IgD-negative memory B cell (primary cell): ENCODE measurements at regions not wholly inside any gene's neighbourhood (a gene's known extent, or its start where the extent isn't known, plus 50 kb on each side); places are given as distances from the start of the nearest gene placed in this dataset.
"Not testable (repeated sequence)": the region's sequence is repeated elsewhere in the genome, so short reads cannot be mapped to it uniquely, and the experiment has no call there.

Experiments
- H3K27ac Mint-ChIP-seq, 3 donors: one replicate each; pipeline ENCODE4 v1.8.0; 2020 to 2022; ENCODE audit warnings: mild to moderate bottlenecking in 3 of 3, mixed read lengths in 3 of 3, moderate library complexity in 1 of 3
- H3K27me3 Mint-ChIP-seq: one replicate; pipeline ENCODE4 v1.8.0; 2021; ENCODE audit warnings: mixed read lengths
- H3K36me3 Mint-ChIP-seq: one replicate; pipeline ENCODE4 v1.8.0; 2020; ENCODE audit warnings: mild to moderate bottlenecking, mixed read lengths
- H3K4me1 Mint-ChIP-seq, 3 donors: one replicate each; pipeline ENCODE4 v1.8.0; 2020 to 2022; ENCODE audit warnings: mixed read lengths in 3 of 3, mild to moderate bottlenecking in 1 of 3
- H3K4me3 Mint-ChIP-seq, 4 donors: one replicate each; pipeline ENCODE4 v1.8.0; 2020 to 2022; ENCODE audit warnings: mild to moderate bottlenecking in 4 of 4, mixed read lengths in 4 of 4, moderate library complexity in 3 of 4
- H3K9me3 Mint-ChIP-seq, 3 donors: one replicate each; pipeline ENCODE4 v1.8.0; 2020 to 2021; ENCODE audit warnings: mixed read lengths in 3 of 3, mild to moderate bottlenecking in 1 of 3

GRCh38 chr4:3997386-3997785 lies 229.3 kb downstream of the OTOP1 start:
- H3K27ac Mint-ChIP-seq, H3K9me3 Mint-ChIP-seq, H3K27me3 Mint-ChIP-seq, H3K4me3 Mint-ChIP-seq, H3K36me3 Mint-ChIP-seq, H3K4me1 Mint-ChIP-seq: not testable (repeated sequence)

DNA sequence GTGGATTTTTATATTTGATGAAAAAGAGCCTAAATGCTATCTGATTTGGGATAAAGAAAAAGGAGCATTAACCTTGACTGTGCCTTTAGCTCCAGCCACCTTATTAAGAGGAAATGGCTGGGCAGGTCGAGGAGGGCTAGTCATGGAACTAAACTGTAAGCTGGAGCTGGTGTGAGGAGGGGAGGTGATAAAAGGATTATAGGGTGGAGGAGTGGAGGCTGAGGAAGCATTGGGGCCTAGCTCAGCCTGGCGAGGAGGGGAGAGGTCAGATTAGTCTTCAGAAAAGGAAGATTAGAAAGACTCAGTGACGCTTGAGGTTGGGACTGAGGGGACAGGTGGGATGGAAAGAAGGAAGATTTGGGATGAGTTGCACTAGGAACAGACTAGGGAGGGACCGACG lies 222.7 kb downstream of the OTOP1 start:
- not testable (repeated sequence) for H3K27me3 Mint-ChIP-seq, H3K27ac Mint-ChIP-seq, H3K4me1 Mint-ChIP-seq, H3K9me3 Mint-ChIP-seq, H3K4me3 Mint-ChIP-seq, H3K36me3 Mint-ChIP-seq

- not testable (repeated sequence) for H3K36me3 Mint-ChIP-seq, H3K4me3 Mint-ChIP-seq, H3K4me1 Mint-ChIP-seq, H3K27ac Mint-ChIP-seq, H3K9me3 Mint-ChIP-seq, H3K27me3 Mint-ChIP-seq
Measured at GRCh38 chr4:4004702-4005101, 222.0 kb downstream of the OTOP1 start.

- H3K4me3 Mint-ChIP-seq, H3K27ac Mint-ChIP-seq, H3K36me3 Mint-ChIP-seq, H3K9me3 Mint-ChIP-seq, H3K27me3 Mint-ChIP-seq, H3K4me1 Mint-ChIP-seq: not testable (repeated sequence)
Measured at GRCh38 chr4:4006356-4006755, 220.4 kb downstream of the OTOP1 start.

GRCh38 chr4:4019071-4019470 lies 207.7 kb downstream of the OTOP1 start:
- peaks cover 14% of the 10 kb centered on the region for H3K27me3 Mint-ChIP-seq
- H3K36me3 Mint-ChIP-seq, H3K4me3 Mint-ChIP-seq, H3K9me3 Mint-ChIP-seq, H3K27ac Mint-ChIP-seq, H3K4me1 Mint-ChIP-seq: not testable (repeated sequence)

DNA sequence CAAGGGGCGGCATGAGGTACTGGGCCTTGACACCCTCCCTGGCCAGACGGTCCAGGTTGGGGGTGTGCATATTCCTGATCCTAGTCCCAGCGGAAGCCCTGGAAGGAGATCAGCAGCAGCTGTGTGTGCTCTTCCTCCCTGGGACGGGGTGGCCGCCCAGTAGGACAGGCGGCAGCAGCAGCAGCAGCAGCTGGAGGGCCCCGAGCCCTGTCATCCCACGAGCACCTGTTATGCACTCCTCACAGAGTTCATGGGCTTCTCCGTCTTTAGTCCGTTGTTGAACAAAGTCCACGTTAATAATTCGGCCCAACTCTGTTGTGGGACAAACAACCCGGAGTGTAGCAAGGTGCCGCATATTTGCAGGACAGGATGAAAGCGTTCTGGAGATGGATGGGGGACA lies 205.6 kb downstream of the OTOP1 start:
- peaks cover 17% of the 10 kb centered on the region for H3K27me3 Mint-ChIP-seq
- H3K27ac Mint-ChIP-seq, H3K36me3 Mint-ChIP-seq, H3K9me3 Mint-ChIP-seq, H3K4me1 Mint-ChIP-seq, H3K4me3 Mint-ChIP-seq: not testable (repeated sequence)

GRCh38 chr4:4026708-4027107 lies 200.0 kb downstream of the OTOP1 start:
- not testable (repeated sequence) for H3K36me3 Mint-ChIP-seq, H3K27ac Mint-ChIP-seq, H3K27me3 Mint-ChIP-seq, H3K4me1 Mint-ChIP-seq, H3K9me3 Mint-ChIP-seq, H3K4me3 Mint-ChIP-seq

- not testable (repeated sequence) for H3K9me3 Mint-ChIP-seq, H3K36me3 Mint-ChIP-seq, H3K4me3 Mint-ChIP-seq, H3K4me1 Mint-ChIP-seq, H3K27me3 Mint-ChIP-seq, H3K27ac Mint-ChIP-seq
Measured at GRCh38 chr4:4028752-4029151, 198.0 kb downstream of the OTOP1 start.

GRCh38 chr4:4030509-4030908 lies 196.2 kb downstream of the OTOP1 start:
- H3K27ac Mint-ChIP-seq, H3K4me3 Mint-ChIP-seq, H3K27me3 Mint-ChIP-seq, H3K36me3 Mint-ChIP-seq, H3K4me1 Mint-ChIP-seq, H3K9me3 Mint-ChIP-seq: not testable (repeated sequence)

GRCh38 chr4:4031446-4032135 lies 195.1 kb downstream of the OTOP1 start:
- not testable (repeated sequence) for H3K4me1 Mint-ChIP-seq, H3K4me3 Mint-ChIP-seq, H3K27me3 Mint-ChIP-seq, H3K27ac Mint-ChIP-seq, H3K36me3 Mint-ChIP-seq, H3K9me3 Mint-ChIP-seq

DNA sequence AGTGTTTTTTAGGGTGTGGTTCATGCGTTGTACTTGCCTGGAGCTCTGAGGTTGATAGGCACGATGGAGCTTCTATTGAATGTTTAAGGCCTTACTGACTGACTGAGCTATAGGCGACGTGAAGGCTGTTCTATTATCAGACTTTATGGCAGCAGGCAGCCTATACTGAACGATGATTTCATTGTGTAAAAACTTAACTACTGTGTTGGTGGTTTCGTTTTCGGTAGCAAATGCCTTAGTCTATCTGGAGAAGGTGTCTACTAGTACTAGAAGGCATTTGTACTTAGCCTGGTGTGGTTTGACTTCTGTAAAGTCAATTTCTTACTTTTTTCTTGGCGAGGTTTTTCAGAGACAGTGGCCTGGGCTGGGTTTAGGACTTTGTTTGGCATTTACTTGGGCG lies 194.4 kb downstream of the OTOP1 start:
- not testable (repeated sequence) for H3K4me3 Mint-ChIP-seq, H3K9me3 Mint-ChIP-seq, H3K4me1 Mint-ChIP-seq, H3K36me3 Mint-ChIP-seq, H3K27me3 Mint-ChIP-seq, H3K27ac Mint-ChIP-seq

- not testable (repeated sequence) for H3K4me1 Mint-ChIP-seq, H3K4me3 Mint-ChIP-seq, H3K9me3 Mint-ChIP-seq, H3K27ac Mint-ChIP-seq, H3K27me3 Mint-ChIP-seq, H3K36me3 Mint-ChIP-seq
Measured at GRCh38 chr4:4032801-4033605, 193.7 kb downstream of the OTOP1 start.

DNA sequence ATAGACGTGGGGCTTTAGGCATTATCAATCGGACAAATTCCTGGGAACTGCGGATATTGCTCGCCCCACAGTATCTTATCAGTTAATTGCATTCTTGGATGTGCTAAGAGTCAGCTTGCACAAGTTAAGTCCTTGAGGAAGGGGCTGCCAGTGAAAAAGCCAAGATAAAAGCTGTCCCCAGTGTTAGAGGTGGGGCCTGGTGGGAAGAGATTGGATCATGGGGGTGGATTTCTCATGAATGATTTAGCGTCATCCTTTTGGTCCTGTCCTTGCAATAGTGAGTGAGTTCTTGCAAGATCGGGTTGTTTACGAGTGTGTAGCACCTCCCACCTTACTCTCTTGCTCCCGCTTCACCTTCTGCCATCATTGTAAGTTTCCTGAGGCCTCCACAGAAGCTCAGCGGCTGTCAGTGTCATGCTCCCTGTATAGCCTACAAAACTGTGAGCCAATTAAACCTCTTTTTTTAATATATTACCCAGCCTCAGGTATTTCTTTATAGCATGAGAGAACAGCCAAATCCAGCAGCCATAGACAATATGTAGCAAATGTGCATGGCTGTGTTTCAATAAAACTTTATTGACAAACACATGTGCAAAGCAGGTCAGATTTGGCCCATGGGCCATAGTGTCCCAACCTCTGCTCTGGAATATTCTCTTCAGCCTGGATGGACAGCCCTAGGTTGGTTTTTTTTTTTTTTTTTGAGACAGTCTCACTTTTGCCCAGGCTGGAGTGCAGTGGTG lies 189.2 kb downstream of the OTOP1 start:
- H3K36me3 Mint-ChIP-seq, H3K9me3 Mint-ChIP-seq, H3K27ac Mint-ChIP-seq, H3K4me1 Mint-ChIP-seq, H3K27me3 Mint-ChIP-seq, H3K4me3 Mint-ChIP-seq: not testable (repeated sequence)

DNA sequence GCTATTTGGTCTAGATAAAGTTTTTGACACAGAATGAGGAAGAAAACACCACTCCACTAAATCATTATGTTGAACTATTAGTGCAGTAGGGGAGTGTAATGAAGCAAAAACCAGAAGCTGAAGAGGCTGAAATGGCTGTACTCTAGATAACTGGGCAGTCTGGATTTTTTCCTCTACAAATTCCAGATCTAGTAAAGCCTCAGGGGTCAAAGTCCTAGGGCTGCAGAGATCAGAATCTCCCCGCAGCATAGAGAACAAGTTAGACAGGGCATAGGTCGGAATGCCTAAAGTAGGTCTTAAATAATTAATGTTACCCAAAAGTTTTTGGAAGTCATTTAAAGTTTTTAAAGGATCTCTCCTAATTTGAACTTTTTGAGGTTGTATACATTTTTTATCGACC lies 180.9 kb downstream of the OTOP1 start:
- H3K4me1 Mint-ChIP-seq, H3K4me3 Mint-ChIP-seq, H3K36me3 Mint-ChIP-seq, H3K9me3 Mint-ChIP-seq, H3K27ac Mint-ChIP-seq: not testable (repeated sequence)
- H3K27me3 Mint-ChIP-seq = peaks cover 27% of the 10 kb centered on the region

DNA sequence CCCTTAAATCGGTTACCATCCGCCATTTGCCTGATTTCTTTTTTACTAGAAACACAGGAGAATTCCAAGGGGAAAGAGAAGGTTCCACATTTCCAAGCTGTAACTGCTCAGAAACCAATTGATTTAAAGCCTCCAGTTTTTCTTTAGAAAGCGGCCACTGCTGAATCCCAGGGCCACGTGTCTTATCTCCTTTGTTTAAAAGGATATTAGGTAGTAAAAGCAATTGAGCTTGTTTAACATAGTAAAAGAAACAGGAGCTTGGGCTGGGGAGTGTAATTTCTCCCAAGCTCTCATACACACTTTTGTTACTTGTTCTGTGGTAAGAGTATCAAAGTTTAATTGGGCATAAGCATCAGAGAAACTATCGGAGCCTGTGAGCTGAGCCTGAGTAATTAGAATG lies 180.0 kb downstream of the OTOP1 start:
- not testable (repeated sequence) for H3K4me1 Mint-ChIP-seq, H3K27ac Mint-ChIP-seq, H3K9me3 Mint-ChIP-seq, H3K4me3 Mint-ChIP-seq, H3K36me3 Mint-ChIP-seq
- peaks cover 27% of the 10 kb centered on the region for H3K27me3 Mint-ChIP-seq

DNA sequence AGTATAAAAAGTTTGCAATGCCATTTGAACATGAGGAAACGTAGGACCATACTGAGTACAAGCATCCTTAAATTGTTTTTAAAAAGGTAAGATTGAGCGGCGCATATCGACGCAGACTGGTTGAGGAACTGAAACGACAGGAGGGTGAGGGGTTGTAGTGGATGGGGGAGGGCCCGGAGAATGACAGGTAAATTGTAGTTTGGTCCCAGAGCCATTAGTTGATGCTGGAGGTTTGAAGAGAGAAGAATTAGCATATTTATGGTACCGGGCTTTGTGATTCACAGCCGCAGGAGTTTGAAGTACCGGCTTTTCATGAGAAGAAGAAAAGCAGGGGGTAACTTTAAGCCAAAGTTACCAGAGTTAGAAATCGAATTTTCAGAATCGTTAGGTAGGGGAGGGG lies 179.5 kb downstream of the OTOP1 start:
- not testable (repeated sequence) for H3K27ac Mint-ChIP-seq, H3K9me3 Mint-ChIP-seq, H3K4me1 Mint-ChIP-seq, H3K36me3 Mint-ChIP-seq
- H3K4me3 Mint-ChIP-seq = peak overlapping the region in 1 of 4 donors; percentile 63
- H3K27me3 Mint-ChIP-seq = peaks cover 27% of the 10 kb centered on the region
